Pancreas (tissue), 10 donors: ENCODE measurements at regions not wholly inside any gene's neighbourhood (a gene's known extent, or its start where the extent isn't known, plus 50 kb on each side); places are given as distances from the start of the nearest gene placed in this dataset.

Experiments used
- ATAC-seq, 4 donors: fragments of 200-7000 bp; cut with Tn5 transposase; one replicate each; pipeline versions ENCODE4 v1.8.0 to v1.9.1; 2020; ENCODE audit warnings: mild to moderate bottlenecking in 4 of 4, moderate library complexity in 4 of 4
- DNase-seq, 6 donors: peaks; one replicate each; pipeline ENCODE4 v3.0.0-alpha.2; 2020
- FAIRE-seq: peaks from 2 replicates; lab custom pipeline; 2012; peaks lifted over from hg19 to GRCh38; lab: Jason Lieb, UNC
- H3K27ac ChIP-seq, 4 donors: fragments of 200-600 bp; sonication (generic); 1 replicate in 3 of 4; 2 replicates in 1 of 4; pipeline versions ENCODE4 v1.5.0 to v1.8.0; 2020
- H3K27me3 ChIP-seq, 4 donors: fragments of 200-600 bp; one replicate each; pipeline ENCODE4 v1.8.0; 2021
- H3K36me3 ChIP-seq, 3 donors: fragments of 200-600 bp; sonication (generic) in 1 of 3; one replicate each; pipeline versions ENCODE4 v1.5.0 to v1.8.0; 2020 to 2021
- H3K4me1 ChIP-seq, 3 donors: fragments of 200-600 bp; one replicate each; pipeline ENCODE4 v1.8.0; 2021
- H3K4me3 ChIP-seq, 4 donors: fragments of 200-600 bp; sonication (generic) in 2 of 4; one replicate each; pipeline versions ENCODE4 v1.5.0 to v1.8.0; 2020 to 2021
- H3K9me3 ChIP-seq, 4 donors: fragments of 200-600 bp; one replicate each; pipeline ENCODE4 v1.8.0; 2021
- CTCF ChIP-seq, 4 donors: fragments of 200-600 bp; sonication (generic) in 3 of 4; IDR thresholded peaks; one replicate each; pipeline versions ENCODE4 v1.5.0 to v1.8.0; 2021; ENCODE audit warnings: antibody characterized with exemption in 4 of 4
- WGBS, 2 donors: extraction: QIAGEN DNeasy Blood & Tissue Kit; methylation state at CpG; one replicate each; pipeline ENCODE4 v1.1.7; 2013; 5-methylcytosine and 5-hydroxymethylcytosine counted together
- intact Hi-C, 3 donors: fragments of 100-400 bp; cut with DNase I; formaldehyde crosslinking; loops; one replicate each; pipeline versions ENCODE4 v1.11.1 to v1.14.2; 2022
- donor health status: healthy with polysubstance abuse.
- donor health status: DM: no; HTN: no; CAD: no; lungs with moderate emphysema.
- donor health status: DM: no; HTN: no; CAD: no.
- donor health status: control.
- donor health status: control.
- donor health status: Bipolar disorder and iron deficiency.
- donor health status: DM: yes; HTN: yes; CAD: no.
- donor health status: DM: no; HTN: no; CAD: no.
- donor health status: DM: no; HTN: no; CAD: no.
- donor health status: DM: yes; HTN: yes; CAD: no.

GRCh38 chr2:75325594-75325993, 126.3 kb upstream of the TACR1 start:
- WGBS, 2 donors = 77 to 89% methylated on average over 1 of the region's 1 CpG
- no peaks in the 10 kb centered on the region for H3K36me3 ChIP-seq
- H3K4me3 ChIP-seq = no peak overlapping the region
- no peak for DNase-seq
- intact Hi-C loops = no loop called here
- no peak for TF ChIP-seq CTCF (IDR thresholded peaks at IDR 0.05)
- no peak overlapping the region for H3K27ac ChIP-seq
- no peak for FAIRE-seq
- no peaks in the 10 kb centered on the region for H3K27me3 ChIP-seq
- H3K4me1 ChIP-seq = no peaks in the 10 kb centered on the region
- no peaks in the 10 kb centered on the region for H3K9me3 ChIP-seq
- ATAC-seq = no peak

GRCh38 chr2:75324861-75325284, 125.6 kb upstream of the TACR1 start:
- DNase-seq (no peak), FAIRE-seq (no peak), ATAC-seq (no peak)
- H3K36me3 ChIP-seq = no peaks in the 10 kb centered on the region
- intact Hi-C loops = no loop called here
- no peak overlapping the region for H3K27ac ChIP-seq
- no peak overlapping the region for H3K4me3 ChIP-seq
- no peaks in the 10 kb centered on the region for H3K4me1 ChIP-seq
- H3K9me3 ChIP-seq = no peaks in the 10 kb centered on the region
- no peak for TF ChIP-seq CTCF (IDR thresholded peaks at IDR 0.05)
- no peaks in the 10 kb centered on the region for H3K27me3 ChIP-seq

GRCh38 chr2:75324141-75324540, 124.8 kb upstream of the TACR1 start:
- FAIRE-seq (no peak), ATAC-seq (no peak), DNase-seq (no peak)
- Histone ChIP-seq H3K36me3 (no peaks in the 10 kb centered on the region), H3K27me3 (no peaks in the 10 kb centered on the region), H3K9me3 (no peaks in the 10 kb centered on the region), H3K4me3 (no peak overlapping the region), H3K27ac (no peak overlapping the region), H3K4me1 (no peaks in the 10 kb centered on the region)
- WGBS, 2 donors = 97 to 100% methylated on average over 2 of the region's 2 CpGs
- intact Hi-C loops = no loop called here
- no peak for TF ChIP-seq CTCF (IDR thresholded peaks at IDR 0.05)

GRCh38 chr2:75321599-75321922, 122.2 kb upstream of the TACR1 start:
- 28 to 32% methylated on average over 2 of the region's 2 CpGs for WGBS, 2 donors
- Histone ChIP-seq H3K27ac (no peak overlapping the region), H3K9me3 (no peaks in the 10 kb centered on the region), H3K4me1 (no peaks in the 10 kb centered on the region), H3K27me3 (no peaks in the 10 kb centered on the region), H3K36me3 (no peaks in the 10 kb centered on the region), H3K4me3 (no peak overlapping the region)
- DNase-seq = no peak
- FAIRE-seq = no peak
- ATAC-seq = no peak
- TF ChIP-seq CTCF (IDR thresholded peaks at IDR 0.05) = no peak
- intact Hi-C loops = no loop called here

GRCh38 chr2:75320898-75321598, 121.7 kb upstream of the TACR1 start:
- ATAC-seq (no peak), FAIRE-seq (no peak), DNase-seq (no peak)
- no peaks in the 10 kb centered on the region for H3K27me3 ChIP-seq
- H3K4me3 ChIP-seq = no peak overlapping the region
- WGBS, 2 donors = 74 to 81% methylated on average over 4 of the region's 4 CpGs
- H3K27ac ChIP-seq = no peak overlapping the region
- no peaks in the 10 kb centered on the region for H3K9me3 ChIP-seq
- H3K4me1 ChIP-seq = no peaks in the 10 kb centered on the region
- no peak for TF ChIP-seq CTCF (IDR thresholded peaks at IDR 0.05)
- no peaks in the 10 kb centered on the region for H3K36me3 ChIP-seq
- intact Hi-C loops = no loop called here
